Stimulated activated CD8-positive, alpha-beta memory T cell treated with anti-CD3 and anti-CD28 coated beads, Interleukin-15, amount 100 ng/mL, for 4 hours (primary cell): ENCODE measurements at regions not wholly inside any gene's neighbourhood (a gene's known extent, or its start where the extent isn't known, plus 50 kb on each side); places are given as distances from the start of the nearest gene placed in this dataset.
"Not testable (repeated sequence)": the region's sequence is repeated elsewhere in the genome, so short reads cannot be mapped to it uniquely, and the experiment has no call there.

ENCODE experiments used
- DNase-seq, 2 donors: peaks; one replicate each; pipeline ENCODE4 v3.0.0-alpha.2; 2020; ENCODE audit warnings: low read depth in 2 of 2

- DNase-seq = no peak
These were observed 1046.9 kb downstream of the BRD1 start for GRCh38 chr22:48780597-48781277.

DNA sequence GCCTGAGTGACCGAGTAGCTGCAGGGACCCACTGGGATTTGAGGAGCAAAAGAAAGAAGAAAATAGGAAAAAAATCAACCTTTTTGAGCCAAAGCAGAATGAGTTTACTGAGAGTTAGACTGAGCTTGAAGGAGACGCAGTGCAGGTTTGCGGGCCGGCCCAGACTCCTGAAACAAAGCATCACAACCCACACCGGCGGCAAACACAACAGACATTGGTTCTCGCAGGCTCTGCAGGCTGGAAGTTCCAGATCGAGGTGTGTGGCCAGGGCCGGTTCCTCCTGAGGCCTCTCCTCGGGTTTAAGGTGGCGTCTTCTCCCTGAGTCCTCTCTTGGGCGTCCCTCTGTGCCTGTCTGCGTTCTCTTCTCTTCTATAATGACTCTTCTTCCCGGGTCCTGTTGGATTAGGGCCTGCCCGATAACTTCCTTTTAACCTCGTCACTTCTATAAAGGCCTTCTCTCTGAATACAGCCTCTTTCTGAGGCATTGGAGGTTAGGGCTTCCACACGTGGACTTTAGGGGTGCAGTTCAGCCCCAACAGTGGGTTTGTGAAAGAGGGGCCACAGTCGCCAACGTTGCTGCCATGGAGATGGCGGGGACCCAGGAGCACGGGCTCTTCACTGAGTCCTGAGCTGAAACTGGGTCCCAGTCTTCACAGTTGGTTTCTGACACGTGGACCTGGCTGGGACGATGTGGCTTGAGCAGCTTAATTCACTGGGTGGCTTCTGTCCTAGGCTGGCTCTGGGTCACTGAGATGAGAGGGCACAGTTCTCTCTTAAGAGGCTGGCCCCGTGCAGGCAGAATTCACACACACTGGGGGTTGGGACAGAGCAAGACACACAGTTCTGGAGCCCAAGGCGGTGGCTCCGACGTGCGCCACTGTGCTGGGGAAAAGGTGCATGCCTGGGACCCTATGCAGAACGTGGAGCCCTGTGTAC is 1047.7 kb downstream of the BRD1 start:
- no peak for DNase-seq

DNA sequence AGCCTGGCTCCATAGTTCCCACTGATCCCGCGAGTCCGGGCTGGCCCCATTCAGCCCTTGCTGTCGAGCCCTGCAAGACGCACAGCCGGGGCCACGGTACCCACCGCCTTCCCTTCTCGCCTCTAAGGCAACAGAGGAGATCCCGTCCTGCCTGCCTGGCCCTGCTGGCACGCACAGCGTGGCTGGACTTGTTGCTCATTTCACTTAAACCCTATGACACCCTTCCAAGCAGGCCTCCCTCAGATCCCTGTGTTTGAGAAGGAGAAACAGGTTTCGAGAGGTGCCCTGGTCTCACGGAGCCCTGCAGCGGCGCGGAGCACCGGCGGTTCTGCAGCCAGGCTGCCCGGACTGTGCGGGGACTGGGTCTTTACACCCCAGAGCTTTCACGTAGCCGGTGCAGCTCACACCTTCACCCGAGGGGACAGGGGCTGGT is 1048.4 kb downstream of the BRD1 start:
- no peak for DNase-seq

- DNase-seq = no peak
These were observed 1049.1 kb downstream of the BRD1 start for GRCh38 chr22:48778308-48779195.

GRCh38 chr22:48772286-48772907 is 1055.3 kb downstream of the BRD1 start:
- no peak for DNase-seq

DNA sequence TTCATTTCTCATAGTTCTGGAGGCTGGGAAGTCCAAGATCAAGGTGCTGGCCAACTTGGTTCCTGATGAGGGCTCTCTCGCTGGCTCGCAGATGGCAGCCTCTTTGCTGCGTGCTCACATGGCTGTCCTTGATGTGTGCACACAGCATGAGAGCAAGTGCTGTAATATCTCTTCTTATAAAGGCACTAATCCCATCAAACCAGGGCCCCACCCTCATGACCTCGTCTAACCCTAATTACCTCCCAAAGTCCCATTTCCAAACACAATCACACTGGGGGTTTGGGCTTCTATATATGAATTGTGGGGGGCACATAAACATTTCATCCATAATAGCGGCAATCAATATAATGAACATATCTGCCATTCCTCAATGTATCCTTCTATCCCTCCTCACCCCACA is 1062.1 kb downstream of the BRD1 start:
- DNase-seq = no peak

- no peak for DNase-seq
These were observed 1066.1 kb downstream of the BRD1 start for GRCh38 chr22:48761546-48761945.

- DNase-seq = no peak
These were observed 1066.9 kb downstream of the BRD1 start for GRCh38 chr22:48760481-48761390.

- no peak for DNase-seq
These were observed 1068.5 kb downstream of the BRD1 start for GRCh38 chr22:48758881-48759875.

- no peak for DNase-seq
These were observed 1069.6 kb downstream of the BRD1 start for GRCh38 chr22:48757985-48758561.

GRCh38 chr22:48757581-48757980 is 1070.1 kb downstream of the BRD1 start:
- DNase-seq = no peak

DNA sequence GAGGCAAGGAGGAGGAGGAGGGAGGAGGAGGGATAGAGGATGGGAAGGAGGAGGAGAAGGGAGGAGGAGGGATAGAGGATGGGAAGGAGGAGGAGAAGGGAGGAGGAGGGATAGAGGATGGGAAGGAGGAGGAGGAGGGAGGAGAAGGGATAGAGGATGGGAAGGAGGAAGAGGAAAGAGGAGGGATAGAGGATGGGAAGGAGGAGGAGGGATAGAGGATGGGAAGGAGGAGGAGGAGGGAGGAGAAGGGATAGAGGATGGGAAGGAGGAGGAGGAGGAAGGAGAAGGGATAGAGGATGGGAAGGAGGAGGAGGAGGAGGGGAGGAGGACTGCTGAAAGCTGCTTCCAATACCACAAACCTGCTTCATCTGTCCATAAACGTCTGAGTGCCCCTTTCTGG is 1070.5 kb downstream of the BRD1 start:
- not testable (repeated sequence) for DNase-seq

DNA sequence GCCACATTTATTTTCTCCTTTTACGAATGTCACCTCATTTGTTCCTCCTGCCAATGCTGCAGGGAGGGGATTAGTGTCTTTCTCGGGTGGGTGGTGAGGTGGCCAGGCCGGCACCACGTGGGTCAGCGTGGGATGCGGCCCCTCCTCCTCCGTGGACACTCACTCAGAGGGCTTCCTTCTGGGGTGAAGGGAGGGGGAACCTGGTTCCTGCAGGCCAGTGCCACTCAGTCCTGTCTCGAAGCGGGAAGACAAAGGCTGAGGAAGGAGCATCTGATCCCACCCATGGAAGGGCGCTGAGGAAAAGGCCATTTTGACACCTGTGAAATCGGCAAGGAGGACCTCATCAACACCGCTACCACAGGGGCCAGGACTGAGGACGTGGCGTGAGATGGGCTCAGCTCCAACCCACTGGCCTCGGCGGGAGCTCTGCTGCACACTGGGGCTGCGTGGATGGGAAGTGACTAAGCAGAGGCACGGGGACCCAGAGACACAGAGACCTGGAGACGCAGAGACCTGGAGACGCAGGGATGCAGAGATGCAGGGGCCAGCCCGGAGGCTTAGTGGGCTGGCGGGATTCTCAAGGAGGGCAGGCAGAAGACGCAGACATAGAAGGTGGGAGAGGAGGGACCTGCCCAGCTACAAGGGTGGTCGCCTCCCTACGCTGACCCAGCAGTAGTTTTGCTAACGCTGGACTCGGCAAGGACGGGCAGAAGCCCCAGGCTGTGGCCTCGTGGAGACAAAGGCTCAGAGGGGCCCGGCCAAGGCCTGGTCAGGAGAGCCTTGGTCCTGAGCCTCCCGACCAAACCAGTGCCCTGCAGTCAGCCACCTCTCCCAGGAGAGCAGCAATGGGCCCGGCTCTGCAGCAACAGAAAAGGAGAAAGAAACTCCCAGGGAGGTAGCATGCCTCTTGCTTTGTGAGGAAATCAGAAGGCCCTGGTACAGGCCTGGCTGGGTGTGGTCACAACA is 1071.2 kb downstream of the BRD1 start:
- DNase-seq = no peak

GRCh38 chr22:48755059-48755949 is 1072.4 kb downstream of the BRD1 start:
- no peak for DNase-seq

GRCh38 chr22:48754611-48755058 is 1073.0 kb downstream of the BRD1 start:
- no peak for DNase-seq

GRCh38 chr22:48753752-48754517 is 1073.7 kb downstream of the BRD1 start:
- DNase-seq = no peak
